NCI-H460 (cell line): ENCODE measurements at regions not wholly inside any gene's neighbourhood (a gene's known extent, or its start where the extent isn't known, plus 50 kb on each side); places are given as distances from the start of the nearest gene placed in this dataset.
"Not testable (repeated sequence)": the region's sequence is repeated elsewhere in the genome, so short reads cannot be mapped to it uniquely, and the experiment has no call there.

Experiments
- DNase-seq: peaks from one replicate; pipeline ENCODE4 v3.0.0-alpha.2; 2016; ENCODE audit warnings: low read depth; ENCODE audit errors: extremely low read depth

GRCh38 chr11:116326146-116326545, 446.6 kb downstream of the BUD13 start:
- no peak for DNase-seq

- no peak for DNase-seq
Measured at GRCh38 chr11:116325247-116325646, 447.5 kb downstream of the BUD13 start.

GRCh38 chr11:116324077-116324476, 448.7 kb downstream of the BUD13 start:
- not testable (repeated sequence) for DNase-seq

GRCh38 chr11:116317212-116317611, 455.6 kb downstream of the BUD13 start:
- no peak for DNase-seq

GRCh38 chr11:116314006-116314405, 458.8 kb downstream of the BUD13 start:
- DNase-seq: no peak

- DNase-seq: no peak
Measured at GRCh38 chr11:116312570-116313391, 460.0 kb downstream of the BUD13 start.

- no peak for DNase-seq
Measured at GRCh38 chr11:116311206-116311605, 461.6 kb downstream of the BUD13 start.

GRCh38 chr11:116310698-116311097, 462.1 kb downstream of the BUD13 start:
- no peak for DNase-seq

- no peak for DNase-seq
Measured at GRCh38 chr11:116310226-116310625, 462.6 kb downstream of the BUD13 start.

GRCh38 chr11:116309446-116309845, 463.3 kb downstream of the BUD13 start:
- DNase-seq: no peak

GRCh38 chr11:116302756-116303155, 470.0 kb downstream of the BUD13 start:
- no peak for DNase-seq

- no peak for DNase-seq
Measured at GRCh38 chr11:116301141-116301540, 471.6 kb downstream of the BUD13 start.

- DNase-seq: no peak
Measured at GRCh38 chr11:116300232-116300631, 472.6 kb downstream of the BUD13 start.

- DNase-seq: no peak
Measured at GRCh38 chr11:116294630-116295029, 478.2 kb downstream of the BUD13 start.

- DNase-seq: no peak
Measured at GRCh38 chr11:116287866-116288265, 484.9 kb downstream of the BUD13 start.

GRCh38 chr11:116285026-116285425, 487.8 kb downstream of the BUD13 start:
- DNase-seq: no peak

GRCh38 chr11:116283300-116283699, 489.5 kb downstream of the BUD13 start:
- DNase-seq: no peak

- no peak for DNase-seq
Measured at GRCh38 chr11:116282481-116282880, 490.3 kb downstream of the BUD13 start.

- DNase-seq: no peak
Measured at GRCh38 chr11:116281173-116282160, 491.3 kb downstream of the BUD13 start.

GRCh38 chr11:116279511-116279910, 493.3 kb downstream of the BUD13 start:
- DNase-seq: no peak

GRCh38 chr11:116278076-116278475, 494.7 kb downstream of the BUD13 start:
- no peak for DNase-seq
